DOHH2 (cell line): ENCODE measurements at regions not wholly inside any gene's neighbourhood (a gene's known extent, or its start where the extent isn't known, plus 50 kb on each side); places are given as distances from the start of the nearest gene placed in this dataset.

Source experiments
- H3F3A ChIP-seq: fragments of 200-600 bp; sonication (generic), shearing (Covaris generic); 2 replicates; pipeline ENCODE4 v1.6.0; 2016; ENCODE audit warnings: antibody characterized with exemption, mild to moderate bottlenecking; ENCODE audit not compliant: control insufficient read depth, insufficient read depth
- H3K27ac ChIP-seq: fragments of 200-600 bp; sonication (generic); 2 replicates; pipeline ENCODE4 v1.5.1; 2014; ENCODE audit warnings: low read depth, mild to moderate bottlenecking, low read length, moderate library complexity
- H3K27me3 ChIP-seq: fragments of 200-600 bp; sonication (generic); 2 replicates; pipeline ENCODE4 v1.6.1; 2014; ENCODE audit warnings: mild to moderate bottlenecking, low read length, mixed read lengths; ENCODE audit not compliant: control insufficient read depth
- H3K36me3 ChIP-seq: fragments of 200-600 bp; sonication (generic); 2 replicates; pipeline ENCODE4 v1.6.1; 2014; ENCODE audit warnings: mild to moderate bottlenecking, low read length, moderate library complexity, mixed read lengths; ENCODE audit not compliant: control insufficient read depth
- H3K4me1 ChIP-seq: fragments of 200-600 bp; sonication (generic); 2 replicates; pipeline ENCODE4 v1.6.1; 2014; ENCODE audit warnings: mild to moderate bottlenecking, low read length, mixed read lengths; ENCODE audit not compliant: control insufficient read depth
- H3K4me2 ChIP-seq: fragments of 200-600 bp; sonication (generic); 2 replicates; pipeline ENCODE4 v1.6.0; 2014; ENCODE audit warnings: mild to moderate bottlenecking, low read length, moderate library complexity
- H3K4me3 ChIP-seq: fragments of 200-600 bp; sonication (generic); 2 replicates; pipeline ENCODE4 v1.5.1; 2014; ENCODE audit warnings: mild to moderate bottlenecking, low read length, mixed read lengths
- H3K79me2 ChIP-seq: fragments of 200-600 bp; sonication (generic); 2 replicates; pipeline ENCODE4 v1.6.1; 2014; ENCODE audit warnings: mild to moderate bottlenecking, low read length, mixed read lengths; ENCODE audit not compliant: control insufficient read depth
- H3K9me2 ChIP-seq: fragments of 200-600 bp; sonication (generic); replicated peaks from 2 replicates; pipeline ENCODE4 v1.6.1; 2014; ENCODE audit warnings: mild to moderate bottlenecking, low read length, mixed read lengths; ENCODE audit not compliant: control insufficient read depth
- H3K9me3 ChIP-seq: fragments of 200-600 bp; sonication (generic); 2 replicates; pipeline ENCODE4 v1.6.1; 2014; ENCODE audit warnings: antibody characterized with exemption, low read length, mixed read lengths; ENCODE audit not compliant: control insufficient read depth, insufficient read depth
- H4K20me1 ChIP-seq: fragments of 200-600 bp; sonication (generic); 2 replicates; pipeline ENCODE4 v1.6.0; 2014; ENCODE audit warnings: low read depth, mild to moderate bottlenecking, antibody characterized with exemption, low read length, moderate library complexity; ENCODE audit not compliant: control insufficient read depth, insufficient read depth
- EZH2phosphoT487 ChIP-seq: fragments of 200-600 bp; sonication (generic); IDR thresholded peaks from 2 replicates; pipeline ENCODE4 v1.6.1; 2017; ENCODE audit warnings: borderline replicate concordance, mild to moderate bottlenecking, antibody characterized with exemption, low read length, moderate library complexity, mixed read lengths
- TF ChIP-seq, protein P1 (sequence below): fragments of 200-600 bp; sonication (generic); IDR thresholded peaks from one replicate; pipeline ENCODE4 v1.5.1; 2014; ENCODE audit warnings: antibody characterized with exemption, mild to moderate bottlenecking, low read depth, low read length; ENCODE audit not compliant: poor library complexity, severe bottlenecking

DNA sequence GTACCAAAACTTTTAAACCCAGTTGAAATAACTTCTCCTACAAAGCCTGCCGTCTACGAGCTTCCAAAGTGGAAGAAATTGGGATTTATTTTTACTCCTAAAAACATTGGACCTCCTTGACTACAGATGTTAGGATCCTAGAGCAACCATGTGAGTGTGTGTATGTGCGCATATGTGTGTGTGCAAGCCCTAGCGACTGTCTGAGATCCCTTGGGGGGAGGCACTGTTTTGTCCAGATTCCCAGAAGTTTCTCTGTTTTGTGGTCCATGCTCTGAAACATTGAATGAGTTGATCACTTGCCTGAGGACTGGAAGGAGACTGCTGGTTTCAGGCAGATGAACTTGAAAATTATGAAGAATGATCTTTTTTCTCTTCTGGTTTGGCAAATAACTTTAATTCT lies 312.3 kb upstream of the ZNF32 start:
- Histone ChIP-seq H3K9me2 (no peaks in the 10 kb centered on the region), H3K36me3 (no peaks in the 10 kb centered on the region), H3K27me3 (peaks cover 24% of the 10 kb centered on the region), H3F3A (no peaks in the 10 kb centered on the region), H3K79me2 (no peaks in the 10 kb centered on the region), H3K4me3 (no peak overlapping the region), H3K4me2 (no peak overlapping the region), H3K9me3 (no peaks in the 10 kb centered on the region), H3K27ac (no peak overlapping the region), H4K20me1 (no peaks in the 10 kb centered on the region), H3K4me1 (peaks cover 11% of the 10 kb centered on the region)
- TF ChIP-seq EZH2phosphoT487, result no peak

DNA sequence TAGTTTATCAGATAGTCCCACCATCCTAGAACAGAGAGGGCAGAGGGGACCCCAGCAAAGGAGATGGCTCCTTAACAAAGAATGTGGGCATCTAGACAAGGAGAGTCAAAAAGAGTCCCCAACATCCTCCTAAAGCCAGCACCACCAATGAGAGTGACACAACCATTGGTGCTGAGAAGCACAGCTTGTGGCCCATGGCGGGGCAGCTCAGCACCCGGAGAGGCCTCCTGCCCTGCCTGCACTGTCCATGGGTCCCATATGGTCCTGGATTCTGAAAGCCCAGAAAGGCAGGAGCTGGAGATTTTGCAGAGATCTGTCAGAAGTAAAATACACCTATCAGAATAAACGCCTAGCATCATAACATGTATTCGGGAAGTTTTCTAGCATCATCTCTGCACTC lies 311.8 kb upstream of the ZNF32 start:
- TF ChIP-seq EZH2phosphoT487, result no peak
- TF ChIP-seq, protein P1, sequence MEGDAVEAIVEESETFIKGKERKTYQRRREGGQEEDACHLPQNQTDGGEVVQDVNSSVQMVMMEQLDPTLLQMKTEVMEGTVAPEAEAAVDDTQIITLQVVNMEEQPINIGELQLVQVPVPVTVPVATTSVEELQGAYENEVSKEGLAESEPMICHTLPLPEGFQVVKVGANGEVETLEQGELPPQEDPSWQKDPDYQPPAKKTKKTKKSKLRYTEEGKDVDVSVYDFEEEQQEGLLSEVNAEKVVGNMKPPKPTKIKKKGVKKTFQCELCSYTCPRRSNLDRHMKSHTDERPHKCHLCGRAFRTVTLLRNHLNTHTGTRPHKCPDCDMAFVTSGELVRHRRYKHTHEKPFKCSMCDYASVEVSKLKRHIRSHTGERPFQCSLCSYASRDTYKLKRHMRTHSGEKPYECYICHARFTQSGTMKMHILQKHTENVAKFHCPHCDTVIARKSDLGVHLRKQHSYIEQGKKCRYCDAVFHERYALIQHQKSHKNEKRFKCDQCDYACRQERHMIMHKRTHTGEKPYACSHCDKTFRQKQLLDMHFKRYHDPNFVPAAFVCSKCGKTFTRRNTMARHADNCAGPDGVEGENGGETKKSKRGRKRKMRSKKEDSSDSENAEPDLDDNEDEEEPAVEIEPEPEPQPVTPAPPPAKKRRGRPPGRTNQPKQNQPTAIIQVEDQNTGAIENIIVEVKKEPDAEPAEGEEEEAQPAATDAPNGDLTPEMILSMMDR, result no peak
- no peaks in the 10 kb centered on the region for H3F3A ChIP-seq
- no peaks in the 10 kb centered on the region for H3K36me3 ChIP-seq

DNA sequence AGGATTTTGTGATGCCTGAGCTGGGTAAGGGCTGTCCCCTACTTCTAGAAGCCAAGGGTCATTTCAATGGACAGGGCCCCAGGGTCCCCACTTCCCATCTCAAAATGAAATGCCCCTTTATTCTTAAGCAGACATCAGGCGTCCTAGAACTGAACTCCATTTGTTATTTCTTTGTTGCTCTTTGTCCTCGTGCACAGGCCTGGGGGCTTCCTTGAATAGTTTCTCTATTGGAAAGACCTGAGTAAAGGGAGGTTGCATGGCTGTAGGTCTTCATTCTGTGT lies 311.4 kb upstream of the ZNF32 start:
- H3F3A ChIP-seq, result no peaks in the 10 kb centered on the region
- peaks cover 18% of the 10 kb centered on the region for H3K27me3 ChIP-seq
- H4K20me1 ChIP-seq, result no peaks in the 10 kb centered on the region
- H3K4me2 ChIP-seq, result no peak overlapping the region
- no peaks in the 10 kb centered on the region for H3K9me3 ChIP-seq
- no peak for TF ChIP-seq EZH2phosphoT487
- TF ChIP-seq, protein P1, result no peak
- H3K4me1 ChIP-seq, result peaks cover 3% of the 10 kb centered on the region
- no peaks in the 10 kb centered on the region for H3K9me2 ChIP-seq
- H3K36me3 ChIP-seq, result no peaks in the 10 kb centered on the region
- H3K27ac ChIP-seq, result no peak overlapping the region
- H3K79me2 ChIP-seq, result no peaks in the 10 kb centered on the region
- H3K4me3 ChIP-seq, result no peak overlapping the region

More for the DNA sequence above, 311.8 kb upstream of the ZNF32 start:
- Histone ChIP-seq H3K27ac (no peak overlapping the region), H4K20me1 (no peaks in the 10 kb centered on the region), H3K9me3 (no peaks in the 10 kb centered on the region), H3K4me1 (peaks cover 7% of the 10 kb centered on the region), H3K9me2 (no peaks in the 10 kb centered on the region), H3K79me2 (no peaks in the 10 kb centered on the region), H3K4me2 (no peak overlapping the region), H3K27me3 (peaks cover 21% of the 10 kb centered on the region), H3K4me3 (no peak overlapping the region)

DNA sequence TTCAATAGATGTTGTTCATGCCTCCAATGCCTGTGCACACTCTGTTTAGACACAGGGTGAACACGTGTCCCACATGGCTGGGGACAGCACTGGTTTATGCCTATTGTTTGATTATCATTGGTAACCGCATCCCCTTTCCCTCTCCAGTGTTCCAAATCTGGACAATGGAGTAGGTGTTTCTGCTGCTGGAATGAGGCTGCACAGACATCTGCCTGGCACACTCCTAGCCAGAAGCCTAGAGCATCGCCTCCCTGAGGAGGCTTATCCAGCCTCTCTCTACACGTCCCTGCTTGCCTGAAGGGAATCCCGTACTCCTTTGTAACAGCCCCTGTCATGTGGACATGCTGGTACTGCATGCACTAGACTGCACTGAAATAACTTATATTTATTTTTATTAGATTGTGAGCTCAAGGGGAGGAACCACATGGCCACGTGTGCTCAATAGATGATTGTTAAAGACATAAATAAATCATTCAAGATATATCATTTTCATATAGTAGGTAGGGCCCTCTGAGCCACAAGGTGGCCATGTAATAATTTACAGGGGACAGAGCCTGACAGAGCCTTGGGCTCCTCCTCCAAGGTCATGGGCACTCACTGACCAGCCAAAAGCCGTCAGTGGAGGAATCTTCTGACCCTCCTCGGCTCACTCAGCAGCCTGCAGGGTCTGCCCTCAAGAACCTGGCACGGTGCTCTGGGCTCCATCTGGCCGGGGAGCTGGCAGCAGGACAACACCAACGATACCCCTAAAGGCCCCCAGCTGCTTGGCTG lies 310.9 kb upstream of the ZNF32 start:
- Histone ChIP-seq H3K4me1 (no peaks in the 10 kb centered on the region), H3K9me3 (no peaks in the 10 kb centered on the region), H3K9me2 (no peaks in the 10 kb centered on the region), H3K27me3 (peaks cover 13% of the 10 kb centered on the region), H3K36me3 (no peaks in the 10 kb centered on the region), H3K4me2 (no peak overlapping the region), H3K4me3 (no peak overlapping the region), H3K27ac (no peak overlapping the region), H4K20me1 (no peaks in the 10 kb centered on the region), H3F3A (no peaks in the 10 kb centered on the region), H3K79me2 (no peaks in the 10 kb centered on the region)
- TF ChIP-seq, protein P1, result no peak
- no peak for TF ChIP-seq EZH2phosphoT487
